H1 (cell line): ENCODE measurements at regions not wholly inside any gene's neighbourhood (a gene's known extent, or its start where the extent isn't known, plus 50 kb on each side); places are given as distances from the start of the nearest gene placed in this dataset.

Experiments used
- RNF2 ChIP-seq: fragments of 200-900, 300-1000 bp; sonication (generic); IDR thresholded peaks from 2 replicates; pipeline ENCODE4 v1.7.1; 2016; ENCODE audit warnings: borderline replicate concordance, low read depth, mild to moderate bottlenecking, antibody characterized with exemption, low read length; ENCODE audit not compliant: poor library complexity, severe bottlenecking; ENCODE audit errors: missing control alignments

DNA sequence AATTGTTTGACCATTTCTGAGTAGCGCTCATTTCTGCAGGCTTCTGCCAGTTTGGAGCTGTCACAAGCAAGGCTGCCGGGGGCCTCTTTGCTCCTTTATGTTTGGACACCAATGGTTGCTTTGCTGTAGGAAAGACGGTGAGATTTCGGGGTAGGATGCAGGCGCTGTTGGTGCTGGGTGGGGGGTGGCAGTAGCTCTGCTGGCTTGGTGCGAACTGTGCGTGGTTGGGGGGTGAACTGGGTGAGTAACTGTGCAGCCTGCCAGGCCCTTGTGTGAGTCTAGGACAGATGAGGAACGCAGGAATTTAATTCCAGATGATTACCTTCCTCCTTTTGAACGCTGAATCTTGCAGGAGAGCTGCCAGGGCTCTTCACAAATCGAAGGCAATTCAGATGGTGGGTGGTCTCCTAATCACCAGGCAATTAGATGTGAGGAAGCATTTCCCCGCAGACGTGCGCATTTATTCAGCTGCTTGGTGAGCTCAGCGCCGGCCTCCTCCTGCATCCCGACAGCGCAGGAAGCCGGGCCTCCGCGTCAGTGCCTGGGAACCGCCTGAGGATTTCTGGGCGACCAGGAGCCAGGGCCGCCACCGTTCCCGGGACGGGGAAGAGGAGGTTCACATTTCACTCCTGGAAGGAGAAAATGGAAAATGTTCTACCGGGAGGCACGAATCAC, 154.4 kb downstream of the FOXL1 start (continued):
- TF ChIP-seq RNF2: no peak
